Right lobe of liver (tissue), 4 donors: ENCODE measurements at regions not wholly inside any gene's neighbourhood (a gene's known extent, or its start where the extent isn't known, plus 50 kb on each side); places are given as distances from the start of the nearest gene placed in this dataset.
"Not testable (repeated sequence)": the region's sequence is repeated elsewhere in the genome, so short reads cannot be mapped to it uniquely, and the experiment has no call there.

Experiments
- POLR2A ChIP-seq: fragments of 450-650 bp; IDR thresholded peaks from one replicate; pipeline ENCODE4 v1.6.1; 2017; ENCODE audit warnings: antibody characterized with exemption, mild to moderate bottlenecking
- TF ChIP-seq, protein P1 (sequence below), 4 donors: fragments of 200-600 bp in 3 of 4; fragments of 450-650 bp in 1 of 4; IDR thresholded peaks; one replicate each; pipeline versions ENCODE4 v1.5.1 to v1.8.0; 2016 to 2022; ENCODE audit warnings: antibody characterized with exemption in 4 of 4, mild to moderate bottlenecking in 2 of 4
- donor health status: DM: no; HTN: no; CAD: no.
- donor health status: DM: no; HTN: no; CAD: no.
- donor health status: DM: no; HTN: yes; CAD: no.

DNA sequence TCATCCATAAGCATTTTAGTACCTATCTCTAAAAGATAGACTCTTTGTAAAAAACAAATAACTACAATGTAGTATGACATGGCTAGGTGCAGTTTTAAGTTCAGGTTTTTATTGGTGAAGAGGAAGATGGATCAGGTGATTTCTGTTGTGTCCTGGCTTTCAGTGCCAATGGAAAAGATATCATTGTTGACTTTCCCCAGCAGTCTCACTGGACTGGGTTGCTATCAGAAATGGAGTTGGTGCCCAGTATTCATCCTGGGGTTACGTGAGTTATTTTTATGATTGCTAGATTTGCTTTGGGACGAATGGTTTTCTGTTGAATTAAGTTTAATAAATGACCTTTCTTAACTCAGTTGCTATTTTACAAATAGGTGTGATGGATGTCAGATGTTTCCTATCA lies 120.5 kb downstream of the GOLGA6L22 start:
- TF ChIP-seq, protein P1, sequence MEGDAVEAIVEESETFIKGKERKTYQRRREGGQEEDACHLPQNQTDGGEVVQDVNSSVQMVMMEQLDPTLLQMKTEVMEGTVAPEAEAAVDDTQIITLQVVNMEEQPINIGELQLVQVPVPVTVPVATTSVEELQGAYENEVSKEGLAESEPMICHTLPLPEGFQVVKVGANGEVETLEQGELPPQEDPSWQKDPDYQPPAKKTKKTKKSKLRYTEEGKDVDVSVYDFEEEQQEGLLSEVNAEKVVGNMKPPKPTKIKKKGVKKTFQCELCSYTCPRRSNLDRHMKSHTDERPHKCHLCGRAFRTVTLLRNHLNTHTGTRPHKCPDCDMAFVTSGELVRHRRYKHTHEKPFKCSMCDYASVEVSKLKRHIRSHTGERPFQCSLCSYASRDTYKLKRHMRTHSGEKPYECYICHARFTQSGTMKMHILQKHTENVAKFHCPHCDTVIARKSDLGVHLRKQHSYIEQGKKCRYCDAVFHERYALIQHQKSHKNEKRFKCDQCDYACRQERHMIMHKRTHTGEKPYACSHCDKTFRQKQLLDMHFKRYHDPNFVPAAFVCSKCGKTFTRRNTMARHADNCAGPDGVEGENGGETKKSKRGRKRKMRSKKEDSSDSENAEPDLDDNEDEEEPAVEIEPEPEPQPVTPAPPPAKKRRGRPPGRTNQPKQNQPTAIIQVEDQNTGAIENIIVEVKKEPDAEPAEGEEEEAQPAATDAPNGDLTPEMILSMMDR (IDR thresholded peaks at IDR 0.05): not testable (repeated sequence)
- TF ChIP-seq POLR2A: not testable (repeated sequence)
